Medulla oblongata (tissue), 1 donor: ENCODE measurements at regions not wholly inside any gene's neighbourhood (a gene's known extent, or its start where the extent isn't known, plus 50 kb on each side); places are given as distances from the start of the nearest gene placed in this dataset.
"Not testable (repeated sequence)": the region's sequence is repeated elsewhere in the genome, so short reads cannot be mapped to it uniquely, and the experiment has no call there.

Source experiments
- DNase-seq: peaks from one replicate; pipeline ENCODE4 v3.0.0-alpha.2; 2015; ENCODE audit errors: extremely low spot score

GRCh38 chrX:36650622-36651021 is 357.5 kb upstream of the FAM47C start:
- DNase-seq: no peak

- DNase-seq: no peak
These were observed 324.7 kb upstream of the FAM47C start for GRCh38 chrX:36683507-36683906.

- DNase-seq: no peak
These were observed 324.1 kb upstream of the FAM47C start for GRCh38 chrX:36684053-36684452.

GRCh38 chrX:36721990-36722389 is 286.2 kb upstream of the FAM47C start:
- DNase-seq: no peak

GRCh38 chrX:36753602-36754001 is 254.6 kb upstream of the FAM47C start:
- no peak for DNase-seq

- DNase-seq: no peak
These were observed 220.4 kb upstream of the FAM47C start for GRCh38 chrX:36787752-36788151.

- DNase-seq: no peak
These were observed 205.0 kb upstream of the FAM47C start for GRCh38 chrX:36803151-36803550.

GRCh38 chrX:36804066-36804465 is 204.1 kb upstream of the FAM47C start:
- DNase-seq: no peak

GRCh38 chrX:36844857-36845256 is 163.3 kb upstream of the FAM47C start:
- no peak for DNase-seq

GRCh38 chrX:36847496-36847895 is 160.7 kb upstream of the FAM47C start:
- DNase-seq: no peak

GRCh38 chrX:36849407-36849806 is 158.8 kb upstream of the FAM47C start:
- DNase-seq: no peak

GRCh38 chrX:36856849-36857248 is 151.3 kb upstream of the FAM47C start:
- no peak for DNase-seq

- no peak for DNase-seq
These were observed 148.9 kb upstream of the FAM47C start for GRCh38 chrX:36859231-36859630.

GRCh38 chrX:36861601-36862000 is 146.6 kb upstream of the FAM47C start:
- DNase-seq: peak; percentile 56

GRCh38 chrX:36867143-36867542 is 141.0 kb upstream of the FAM47C start:
- peak; percentile 43 for DNase-seq

- DNase-seq: no peak
These were observed 139.6 kb upstream of the FAM47C start for GRCh38 chrX:36868592-36868991.

- DNase-seq: no peak
These were observed 138.7 kb upstream of the FAM47C start for GRCh38 chrX:36869457-36869856.

GRCh38 chrX:36897690-36898089 is 110.5 kb upstream of the FAM47C start:
- no peak for DNase-seq

GRCh38 chrX:36898301-36898700 is 109.9 kb upstream of the FAM47C start:
- DNase-seq: no peak

GRCh38 chrX:36904561-36904960 is 103.6 kb upstream of the FAM47C start:
- DNase-seq: not testable (repeated sequence)

GRCh38 chrX:36908801-36909675 is 99.1 kb upstream of the FAM47C start:
- DNase-seq: peak; percentile 2

GRCh38 chrX:36909676-36910030 is 98.5 kb upstream of the FAM47C start:
- DNase-seq: no peak

- no peak for DNase-seq
These were observed 94.6 kb upstream of the FAM47C start for GRCh38 chrX:36913551-36913950.

GRCh38 chrX:36916941-36917340 is 91.2 kb upstream of the FAM47C start:
- DNase-seq: no peak
